ENCODE measurements at regions not wholly inside any gene's neighbourhood (a gene's known extent, or its start where the extent isn't known, plus 50 kb on each side); places are given as distances from the start of the nearest gene placed in this dataset.

DNA sequence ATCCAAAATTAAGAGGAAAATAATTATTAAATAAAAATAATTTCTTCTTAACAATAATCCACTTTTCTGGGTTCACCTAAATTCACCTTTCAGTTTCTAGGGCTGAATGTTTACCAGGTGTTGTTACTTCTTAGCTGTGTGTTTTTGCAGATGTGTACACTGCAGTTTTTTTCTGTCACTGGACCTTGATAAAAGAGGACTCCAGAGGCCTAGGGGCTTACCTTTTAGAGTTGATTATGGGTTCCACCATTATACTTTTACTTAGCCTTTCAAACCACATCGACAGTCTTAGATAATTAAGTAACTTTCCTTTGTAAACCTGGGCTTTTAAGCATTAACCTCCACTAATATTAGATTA is 766.5 kb downstream of the BCKDHB start:
- TF ChIP-seq, protein P1, sequence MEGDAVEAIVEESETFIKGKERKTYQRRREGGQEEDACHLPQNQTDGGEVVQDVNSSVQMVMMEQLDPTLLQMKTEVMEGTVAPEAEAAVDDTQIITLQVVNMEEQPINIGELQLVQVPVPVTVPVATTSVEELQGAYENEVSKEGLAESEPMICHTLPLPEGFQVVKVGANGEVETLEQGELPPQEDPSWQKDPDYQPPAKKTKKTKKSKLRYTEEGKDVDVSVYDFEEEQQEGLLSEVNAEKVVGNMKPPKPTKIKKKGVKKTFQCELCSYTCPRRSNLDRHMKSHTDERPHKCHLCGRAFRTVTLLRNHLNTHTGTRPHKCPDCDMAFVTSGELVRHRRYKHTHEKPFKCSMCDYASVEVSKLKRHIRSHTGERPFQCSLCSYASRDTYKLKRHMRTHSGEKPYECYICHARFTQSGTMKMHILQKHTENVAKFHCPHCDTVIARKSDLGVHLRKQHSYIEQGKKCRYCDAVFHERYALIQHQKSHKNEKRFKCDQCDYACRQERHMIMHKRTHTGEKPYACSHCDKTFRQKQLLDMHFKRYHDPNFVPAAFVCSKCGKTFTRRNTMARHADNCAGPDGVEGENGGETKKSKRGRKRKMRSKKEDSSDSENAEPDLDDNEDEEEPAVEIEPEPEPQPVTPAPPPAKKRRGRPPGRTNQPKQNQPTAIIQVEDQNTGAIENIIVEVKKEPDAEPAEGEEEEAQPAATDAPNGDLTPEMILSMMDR (IDR thresholded peaks at IDR 0.05) = no peak
- TF ChIP-seq POLR2A (IDR thresholded peaks at IDR 0.05) (no peak), POLR2AphosphoS5 (IDR thresholded peaks at IDR 0.05) (no peak)

Measured in prostate gland (tissue), 2 donors.